Sigmoid colon (tissue), 4 donors: ENCODE measurements at regions not wholly inside any gene's neighbourhood (a gene's known extent, or its start where the extent isn't known, plus 50 kb on each side); places are given as distances from the start of the nearest gene placed in this dataset.

Source experiments
- EP300 ChIP-seq, 4 donors: sonication (generic); formaldehyde crosslinking; IDR thresholded peaks; one replicate each; pipeline ENCODE4 v1.6.1; 2017; ENCODE audit warnings: antibody characterized with exemption in 4 of 4
- POLR2A ChIP-seq, 2 donors: fragments of 450-650 bp; IDR thresholded peaks; one replicate each; pipeline ENCODE4 v1.6.1; 2016; ENCODE audit warnings: antibody characterized with exemption in 2 of 2, mild to moderate bottlenecking in 2 of 2, moderate library complexity in 2 of 2
- POLR2AphosphoS5 ChIP-seq, 4 donors: sonication (generic); formaldehyde crosslinking; IDR thresholded peaks; one replicate each; pipeline ENCODE4 v1.6.1; 2017; ENCODE audit warnings: antibody characterized with exemption in 4 of 4
- TF ChIP-seq, protein P1 (sequence below), 4 experiments: fragments of 450-650 bp in 3 of 4; fragments of 200-600 bp in 1 of 4; IDR thresholded peaks; one replicate each; pipeline ENCODE4 v1.5.1; 2016 to 2019; ENCODE audit warnings: antibody characterized with exemption in 4 of 4, mild to moderate bottlenecking in 3 of 4, moderate library complexity in 2 of 4

DNA sequence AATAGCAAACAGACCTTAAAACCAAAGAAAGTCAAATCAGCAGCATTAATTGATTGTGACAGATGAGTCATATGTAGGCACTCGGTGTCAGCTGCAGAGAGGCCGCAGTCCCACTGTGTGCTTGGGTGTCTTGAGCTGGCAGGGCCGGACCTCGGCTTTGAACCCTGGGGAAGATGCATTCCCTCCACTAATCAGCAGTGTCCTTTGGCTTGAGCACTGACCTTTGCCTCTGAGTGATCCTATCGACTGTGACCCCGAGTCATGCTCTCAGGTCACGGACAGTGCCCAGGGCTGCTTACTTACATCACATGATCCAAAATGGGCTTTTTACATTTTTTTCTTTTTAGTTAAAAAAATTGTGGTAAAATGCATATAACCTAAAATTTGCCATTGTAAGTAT lies 188.7 kb downstream of the GADD45G start:
- TF ChIP-seq POLR2AphosphoS5 (IDR thresholded peaks at IDR 0.05) (no peak), POLR2A (IDR thresholded peaks at IDR 0.05) (no peak), EP300 (IDR thresholded peaks at IDR 0.05) (no peak)
- TF ChIP-seq, protein P1, sequence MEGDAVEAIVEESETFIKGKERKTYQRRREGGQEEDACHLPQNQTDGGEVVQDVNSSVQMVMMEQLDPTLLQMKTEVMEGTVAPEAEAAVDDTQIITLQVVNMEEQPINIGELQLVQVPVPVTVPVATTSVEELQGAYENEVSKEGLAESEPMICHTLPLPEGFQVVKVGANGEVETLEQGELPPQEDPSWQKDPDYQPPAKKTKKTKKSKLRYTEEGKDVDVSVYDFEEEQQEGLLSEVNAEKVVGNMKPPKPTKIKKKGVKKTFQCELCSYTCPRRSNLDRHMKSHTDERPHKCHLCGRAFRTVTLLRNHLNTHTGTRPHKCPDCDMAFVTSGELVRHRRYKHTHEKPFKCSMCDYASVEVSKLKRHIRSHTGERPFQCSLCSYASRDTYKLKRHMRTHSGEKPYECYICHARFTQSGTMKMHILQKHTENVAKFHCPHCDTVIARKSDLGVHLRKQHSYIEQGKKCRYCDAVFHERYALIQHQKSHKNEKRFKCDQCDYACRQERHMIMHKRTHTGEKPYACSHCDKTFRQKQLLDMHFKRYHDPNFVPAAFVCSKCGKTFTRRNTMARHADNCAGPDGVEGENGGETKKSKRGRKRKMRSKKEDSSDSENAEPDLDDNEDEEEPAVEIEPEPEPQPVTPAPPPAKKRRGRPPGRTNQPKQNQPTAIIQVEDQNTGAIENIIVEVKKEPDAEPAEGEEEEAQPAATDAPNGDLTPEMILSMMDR (IDR thresholded peaks at IDR 0.05): no peak
